PC-3 (cell line): ENCODE measurements at regions not wholly inside any gene's neighbourhood (a gene's known extent, or its start where the extent isn't known, plus 50 kb on each side); places are given as distances from the start of the nearest gene placed in this dataset.

Experiments
- CTCF ChIP-seq: fragments of 300-600 bp; sonication (generic); conservative IDR thresholded peaks from 2 replicates; pipeline ENCODE4 v1.5.1; 2017; ENCODE audit warnings: antibody characterized with exemption, low read depth, mild to moderate bottlenecking, low read length
- EZH2 ChIP-seq: fragments of 300-600 bp; sonication (generic); IDR thresholded peaks from one replicate; pipeline ENCODE4 v1.6.1; 2017; ENCODE audit warnings: antibody characterized with exemption, mild to moderate bottlenecking, low read length; ENCODE audit not compliant: unreplicated experiment
- EZH2phosphoT487 ChIP-seq: fragments of 300-600 bp; sonication (generic); IDR thresholded peaks from 2 replicates; pipeline ENCODE4 v1.6.1; 2018; ENCODE audit warnings: mild to moderate bottlenecking, antibody characterized with exemption, low read length, borderline replicate concordance

- no peak for TF ChIP-seq CTCF
- no peak for TF ChIP-seq EZH2
- TF ChIP-seq EZH2phosphoT487: no peak
Measured at GRCh38 chr6:138667408-138667807, 106.2 kb upstream of the CCDC28A start.
